ENCODE measurements at regions not wholly inside any gene's neighbourhood (a gene's known extent, or its start where the extent isn't known, plus 50 kb on each side); places are given as distances from the start of the nearest gene placed in this dataset.

DNA sequence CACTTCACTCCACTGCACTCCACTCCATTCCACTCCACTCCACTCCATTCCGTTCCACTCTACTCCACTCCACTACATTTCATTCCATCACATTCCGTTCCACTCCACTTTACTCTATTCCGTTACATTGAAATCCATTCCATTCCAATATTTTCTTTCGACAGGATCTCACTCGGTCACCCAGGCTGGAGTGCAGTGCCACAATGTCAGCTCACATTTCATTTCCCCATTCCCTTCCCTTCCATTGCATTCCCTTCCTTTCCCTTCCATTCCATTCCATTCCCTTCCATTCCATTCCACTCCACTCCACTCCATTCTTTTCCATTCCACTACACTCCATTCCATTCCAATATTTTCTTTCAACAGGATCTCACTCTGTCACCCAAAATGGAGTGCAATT lies 1407.6 kb upstream of the USP9Y start:
- 47% methylated on average over 5 of the region's 5 CpGs for WGBS
- Histone ChIP-seq H3K4me1 (ENCODE audit: insufficient read depth) (no peaks in the 10 kb centered on the region), H3K27ac (ENCODE audit: low read depth) (no peak overlapping the region), H3K4me3 (ENCODE audit: low read depth, low read length) (no peak overlapping the region), H3K36me3 (ENCODE audit: insufficient read depth) (no peaks in the 10 kb centered on the region)
- DNase-seq (ENCODE audit: extremely low spot score), result no peak

DNA sequence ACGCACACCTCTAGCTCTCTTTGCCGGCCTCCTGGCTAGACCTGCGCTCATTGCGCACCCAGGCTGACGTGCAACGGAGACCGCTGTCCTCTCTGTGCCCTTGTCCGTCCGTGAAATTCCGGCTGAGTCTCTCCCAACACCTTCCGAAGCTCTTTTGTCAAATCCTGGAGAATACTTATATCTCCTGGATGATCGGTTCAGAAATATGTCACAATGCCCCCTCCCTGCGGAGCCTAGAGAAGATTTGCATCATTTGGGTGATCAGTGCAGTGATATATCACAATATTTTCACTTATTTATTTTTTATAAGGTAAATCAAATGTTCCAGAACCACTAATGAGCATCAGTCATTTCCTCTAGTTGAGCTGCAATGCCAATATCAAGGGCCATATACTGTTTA lies 1366.9 kb upstream of the USP9Y start:
- WGBS, result 76% methylated on average over 13 of the region's 13 CpGs
- Histone ChIP-seq H3K4me1 (ENCODE audit: insufficient read depth) (no peaks in the 10 kb centered on the region), H3K36me3 (ENCODE audit: insufficient read depth) (no peaks in the 10 kb centered on the region), H3K4me3 (ENCODE audit: low read depth, low read length) (no peak overlapping the region), H3K27ac (ENCODE audit: low read depth) (no peak overlapping the region)
- DNase-seq (ENCODE audit: extremely low spot score), result peak; percentile 0

Data from urinary bladder (tissue), 3 donors.